HL-60 (cell line): ENCODE measurements at regions not wholly inside any gene's neighbourhood (a gene's known extent, or its start where the extent isn't known, plus 50 kb on each side); places are given as distances from the start of the nearest gene placed in this dataset.

ENCODE experiments used
- DNase-seq, 2 experiments: peaks; one replicate each; pipeline ENCODE4 v3.0.0-alpha.2; 2010 to 2020; ENCODE audit warnings: low read depth in 1 of 2, low spot score in 1 of 2
- H3K27ac ChIP-seq: fragments of 250-450 bp; sonication (Bioruptor Pico); replicated peaks from 2 replicates; pipeline ENCODE4 v1.5.1; 2020; ENCODE audit warnings: mild to moderate bottlenecking, moderate library complexity
- H3K27me3 ChIP-seq: fragments of 250-450 bp; sonication (Bioruptor Pico); 2 replicates; pipeline ENCODE4 v1.5.1; 2021; ENCODE audit warnings: mild to moderate bottlenecking, moderate library complexity; ENCODE audit not compliant: insufficient read depth, poor library complexity, severe bottlenecking
- H3K4me3 ChIP-seq: replicated peaks from 2 replicates; pipeline ENCODE4 v1.5.1; 2011; ENCODE audit warnings: mild to moderate bottlenecking, control low read depth, low read length; ENCODE audit not compliant: insufficient read depth
- GABPA ChIP-seq: IDR thresholded peaks from 2 replicates; pipeline ENCODE4 v1.6.1; 2012; ENCODE audit warnings: low read depth
- POLR2AphosphoS5 ChIP-seq: IDR thresholded peaks from 2 replicates; pipeline ENCODE4 v1.6.1; 2012; ENCODE audit warnings: low read depth
- REST ChIP-seq: IDR thresholded peaks from 2 replicates; pipeline ENCODE4 v1.6.1; 2012; ENCODE audit warnings: low read depth; ENCODE audit not compliant: insufficient replicate concordance
- SPI1 ChIP-seq: IDR thresholded peaks from 2 replicates; pipeline ENCODE4 v1.6.1; 2012; ENCODE audit warnings: low read depth, mild to moderate bottlenecking, borderline replicate concordance
- TF ChIP-seq, protein P1 (sequence below): IDR thresholded peaks from one replicate; pipeline ENCODE4 v1.5.1; 2011; ENCODE audit warnings: low read length, control low read depth, inconsistent platforms; ENCODE audit not compliant: insufficient read depth

DNA sequence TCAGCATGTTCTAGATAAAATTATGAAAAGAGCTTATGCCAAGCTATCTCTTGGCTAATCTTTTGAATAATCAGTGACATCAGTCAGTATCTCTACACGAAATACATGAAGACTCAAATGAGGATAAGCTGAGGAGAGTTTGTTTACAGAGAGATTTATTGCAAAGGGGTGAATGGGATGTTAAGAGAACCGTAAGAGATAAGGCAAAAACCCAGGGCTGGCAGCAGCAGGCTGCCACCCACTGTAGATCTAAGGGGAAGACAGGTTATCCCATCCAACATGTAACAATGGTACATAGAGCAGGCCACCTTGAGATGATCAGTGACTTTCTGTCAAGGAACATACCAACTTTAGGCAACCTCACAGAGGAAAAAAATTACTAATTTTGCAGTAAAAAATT is 432.1 kb upstream of the NR3C2 start:
- Histone ChIP-seq H3K27ac (no peak overlapping the region), H3K27me3 (no peaks in the 10 kb centered on the region), H3K4me3 (no peak overlapping the region)
- no peak for DNase-seq
- TF ChIP-seq, protein P1, sequence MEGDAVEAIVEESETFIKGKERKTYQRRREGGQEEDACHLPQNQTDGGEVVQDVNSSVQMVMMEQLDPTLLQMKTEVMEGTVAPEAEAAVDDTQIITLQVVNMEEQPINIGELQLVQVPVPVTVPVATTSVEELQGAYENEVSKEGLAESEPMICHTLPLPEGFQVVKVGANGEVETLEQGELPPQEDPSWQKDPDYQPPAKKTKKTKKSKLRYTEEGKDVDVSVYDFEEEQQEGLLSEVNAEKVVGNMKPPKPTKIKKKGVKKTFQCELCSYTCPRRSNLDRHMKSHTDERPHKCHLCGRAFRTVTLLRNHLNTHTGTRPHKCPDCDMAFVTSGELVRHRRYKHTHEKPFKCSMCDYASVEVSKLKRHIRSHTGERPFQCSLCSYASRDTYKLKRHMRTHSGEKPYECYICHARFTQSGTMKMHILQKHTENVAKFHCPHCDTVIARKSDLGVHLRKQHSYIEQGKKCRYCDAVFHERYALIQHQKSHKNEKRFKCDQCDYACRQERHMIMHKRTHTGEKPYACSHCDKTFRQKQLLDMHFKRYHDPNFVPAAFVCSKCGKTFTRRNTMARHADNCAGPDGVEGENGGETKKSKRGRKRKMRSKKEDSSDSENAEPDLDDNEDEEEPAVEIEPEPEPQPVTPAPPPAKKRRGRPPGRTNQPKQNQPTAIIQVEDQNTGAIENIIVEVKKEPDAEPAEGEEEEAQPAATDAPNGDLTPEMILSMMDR = no peak
- TF ChIP-seq SPI1 (no peak), GABPA (no peak), POLR2AphosphoS5 (no peak), REST (no peak)

DNA sequence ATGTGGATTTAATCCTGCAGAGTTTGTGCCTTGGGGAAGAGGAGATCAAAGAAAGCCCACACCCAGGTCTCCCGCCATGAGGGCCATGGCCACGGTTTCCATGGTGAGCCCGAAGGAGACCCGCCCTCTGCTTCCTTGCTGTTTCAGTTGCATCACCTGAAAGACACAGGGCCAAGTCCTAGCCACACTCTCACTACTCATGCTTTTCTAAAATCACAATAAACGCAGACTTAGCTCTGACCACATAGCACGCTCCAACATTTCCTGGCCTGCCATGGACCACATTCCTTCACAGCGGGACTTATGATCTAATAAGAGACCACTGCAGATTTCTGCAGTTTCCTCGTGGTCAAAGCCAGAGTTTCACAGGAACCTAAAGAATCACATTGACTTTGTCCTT is 426.0 kb upstream of the NR3C2 start:
- no peak overlapping the region for H3K4me3 ChIP-seq
- no peak for TF ChIP-seq GABPA
- no peaks in the 10 kb centered on the region for H3K27me3 ChIP-seq
- H3K27ac ChIP-seq = no peak overlapping the region
- no peak for DNase-seq

DNA sequence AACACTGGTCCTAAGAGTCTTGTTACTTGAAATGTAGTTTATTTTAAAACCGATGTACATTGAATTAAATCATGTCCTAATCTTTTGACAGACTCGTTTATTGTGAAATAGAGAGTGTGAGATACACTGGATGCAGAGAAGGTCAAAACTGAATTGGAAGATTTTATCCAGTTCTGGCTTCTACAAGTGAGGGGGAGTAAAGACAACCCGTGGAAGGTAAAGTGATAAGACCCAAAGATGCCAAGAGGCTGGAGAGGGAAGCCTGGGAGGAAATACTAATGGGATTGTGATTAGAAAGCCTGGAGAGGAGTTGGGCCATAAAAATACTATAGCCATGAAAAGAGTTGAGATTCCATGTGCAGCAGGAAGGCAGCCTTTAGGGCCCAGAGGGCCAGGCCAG is 424.5 kb upstream of the NR3C2 start:
- Histone ChIP-seq H3K27me3 (no peaks in the 10 kb centered on the region), H3K4me3 (no peak overlapping the region), H3K27ac (no peak overlapping the region)
- no peak for TF ChIP-seq REST
- no peak for TF ChIP-seq SPI1
- TF ChIP-seq POLR2AphosphoS5 = no peak
- TF ChIP-seq, protein P1 = no peak
- no peak for TF ChIP-seq GABPA
- DNase-seq = no peak

GRCh38 chr4:148857973-148858534 is 415.8 kb upstream of the NR3C2 start:
- H3K4me3 ChIP-seq = no peak overlapping the region
- no peaks in the 10 kb centered on the region for H3K27me3 ChIP-seq
- H3K27ac ChIP-seq = no peak overlapping the region
- no peak for DNase-seq
- TF ChIP-seq GABPA (no peak), POLR2AphosphoS5 (no peak), REST (no peak), SPI1 (no peak)
- TF ChIP-seq, protein P1 = no peak
